ENCODE measurements at regions not wholly inside any gene's neighbourhood (a gene's known extent, or its start where the extent isn't known, plus 50 kb on each side); places are given as distances from the start of the nearest gene placed in this dataset.

DNA sequence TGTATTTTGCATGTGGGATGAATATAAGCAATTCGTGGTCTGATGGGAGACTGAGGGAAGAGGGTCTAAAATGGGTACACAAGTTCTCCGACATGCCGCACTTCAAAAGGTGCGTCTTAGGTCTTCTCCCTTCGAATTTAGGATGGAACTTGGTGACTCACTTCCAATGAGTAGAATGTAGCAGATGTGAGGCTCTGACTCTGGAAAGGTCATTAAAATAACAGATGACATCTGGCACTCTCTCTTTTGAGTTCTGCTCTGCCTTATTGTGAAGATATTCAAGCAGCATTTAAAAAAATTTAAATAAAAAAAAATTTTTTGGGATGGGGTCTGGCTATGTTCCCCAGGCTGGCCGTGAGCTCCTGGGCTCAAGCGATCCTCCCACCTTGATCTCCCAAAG, 92.7 kb downstream of the TMEM100 start:
- intact Hi-C loops (cut with DNase I) = loop anchor here in 1 of 4 donors (10.0 kb wide), 1 partner anchor 95 kb away; no protein-coding TSS in a partner anchor
- 75 to 83% (median 81%) methylated on average over 7 of the region's 7 CpGs for WGBS, 3 donors

DNA sequence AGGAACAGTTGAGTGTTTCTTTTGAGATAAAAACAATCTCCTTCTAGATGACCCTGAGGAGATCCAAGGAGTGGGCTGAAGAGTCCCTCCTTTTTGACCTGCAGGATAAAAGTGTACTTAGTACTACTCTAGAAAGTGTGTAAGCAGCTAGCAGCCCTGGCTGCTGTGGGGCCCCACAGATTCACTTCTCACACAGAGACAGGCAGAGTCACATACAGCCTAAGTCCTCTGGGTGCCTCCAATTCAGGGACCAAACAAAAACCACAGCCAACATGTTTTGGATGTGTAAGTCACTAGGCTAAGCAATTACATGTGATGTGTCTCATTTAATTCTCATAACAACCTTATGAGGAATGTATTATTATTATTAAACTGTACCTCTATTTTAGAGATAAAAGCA, 97.1 kb downstream of the TMEM100 start:
- intact Hi-C loops (cut with DNase I) = loop anchor here in 1 of 4 donors (10.0 kb wide), 1 partner anchor 91 kb away; no protein-coding TSS in a partner anchor
- Histone ChIP-seq H3K4me1 (ENCODE audit: insufficient read depth) (peaks cover 7% of the 10 kb centered on the region), H3K4me3 (no peak overlapping the region), H3K27ac (peak overlapping the region in 1 of 2 donors; percentile 20), H3K27me3 (no peaks in the 10 kb centered on the region), H3K9me3 (no peaks in the 10 kb centered on the region), H3K36me3 (no peaks in the 10 kb centered on the region)
- TF ChIP-seq EP300 (IDR thresholded peaks at IDR 0.05) (no peak), POLR2A (IDR thresholded peaks at IDR 0.05) (no peak)
- TF ChIP-seq, protein P1, sequence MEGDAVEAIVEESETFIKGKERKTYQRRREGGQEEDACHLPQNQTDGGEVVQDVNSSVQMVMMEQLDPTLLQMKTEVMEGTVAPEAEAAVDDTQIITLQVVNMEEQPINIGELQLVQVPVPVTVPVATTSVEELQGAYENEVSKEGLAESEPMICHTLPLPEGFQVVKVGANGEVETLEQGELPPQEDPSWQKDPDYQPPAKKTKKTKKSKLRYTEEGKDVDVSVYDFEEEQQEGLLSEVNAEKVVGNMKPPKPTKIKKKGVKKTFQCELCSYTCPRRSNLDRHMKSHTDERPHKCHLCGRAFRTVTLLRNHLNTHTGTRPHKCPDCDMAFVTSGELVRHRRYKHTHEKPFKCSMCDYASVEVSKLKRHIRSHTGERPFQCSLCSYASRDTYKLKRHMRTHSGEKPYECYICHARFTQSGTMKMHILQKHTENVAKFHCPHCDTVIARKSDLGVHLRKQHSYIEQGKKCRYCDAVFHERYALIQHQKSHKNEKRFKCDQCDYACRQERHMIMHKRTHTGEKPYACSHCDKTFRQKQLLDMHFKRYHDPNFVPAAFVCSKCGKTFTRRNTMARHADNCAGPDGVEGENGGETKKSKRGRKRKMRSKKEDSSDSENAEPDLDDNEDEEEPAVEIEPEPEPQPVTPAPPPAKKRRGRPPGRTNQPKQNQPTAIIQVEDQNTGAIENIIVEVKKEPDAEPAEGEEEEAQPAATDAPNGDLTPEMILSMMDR (IDR thresholded peaks at IDR 0.05) = no peak
- DNase-seq = no peak

More for the DNA sequence above, 92.7 kb downstream of the TMEM100 start:
- Histone ChIP-seq H3K27me3 (no peaks in the 10 kb centered on the region), H3K36me3 (no peaks in the 10 kb centered on the region), H3K9me3 (no peaks in the 10 kb centered on the region), H3K27ac (no peak overlapping the region), H3K4me1 (ENCODE audit: insufficient read depth) (peaks cover 5% of the 10 kb centered on the region), H3K4me3 (no peak overlapping the region)
- no peak for DNase-seq
- TF ChIP-seq EP300 (IDR thresholded peaks at IDR 0.05) = no peak
- TF ChIP-seq, protein P1 (IDR thresholded peaks at IDR 0.05) = no peak
- TF ChIP-seq POLR2A (IDR thresholded peaks at IDR 0.05) = no peak

DNA sequence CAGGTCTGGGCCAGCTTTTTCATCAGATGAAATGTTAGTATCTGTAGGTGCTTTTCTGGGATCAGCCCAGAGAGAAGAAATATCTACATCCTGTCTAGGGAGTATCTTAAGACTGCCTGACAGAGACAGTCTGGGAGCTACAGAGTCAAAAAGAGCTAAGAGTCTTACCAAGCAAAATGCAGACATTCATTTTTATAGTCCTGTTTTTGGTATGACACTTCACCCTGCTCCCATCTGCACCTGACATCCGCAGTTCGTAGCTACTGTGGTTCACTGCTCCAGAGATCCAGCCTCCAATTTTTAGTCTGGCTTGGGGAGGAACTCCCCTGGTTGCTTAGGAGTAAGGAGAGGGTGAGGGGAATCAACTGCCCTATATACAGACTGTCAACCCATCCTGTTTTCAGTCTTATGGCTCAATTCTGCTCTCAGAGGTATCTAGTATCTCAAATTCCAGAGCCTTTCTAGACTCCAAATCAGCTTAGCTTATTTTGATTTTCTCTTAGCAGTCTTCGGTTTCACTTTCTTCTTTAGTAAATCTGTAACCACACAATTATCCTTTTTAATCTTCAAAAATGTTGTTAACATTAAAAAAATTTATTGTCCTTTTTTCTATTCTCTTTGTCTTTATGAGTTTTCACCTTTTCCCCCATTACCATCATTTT, 97.8 kb downstream of the TMEM100 start:
- no peak for TF ChIP-seq EP300 (IDR thresholded peaks at IDR 0.05)
- TF ChIP-seq, protein P1 (IDR thresholded peaks at IDR 0.05) = no peak
- TF ChIP-seq POLR2A (IDR thresholded peaks at IDR 0.05) = no peak
- no peaks in the 10 kb centered on the region for H3K27me3 ChIP-seq
- peaks cover 7% of the 10 kb centered on the region for H3K4me1 ChIP-seq (ENCODE audit: insufficient read depth)
- DNase-seq = no peak
- H3K36me3 ChIP-seq = no peaks in the 10 kb centered on the region
- no peak overlapping the region for H3K4me3 ChIP-seq
- WGBS, 3 donors = 27 to 54% (median 31%) methylated on average over 3 of the region's 3 CpGs
- intact Hi-C loops (cut with DNase I) = loop anchor here in 1 of 4 donors (10.0 kb wide), 1 partner anchor 90 kb away; no protein-coding TSS in a partner anchor
- no peaks in the 10 kb centered on the region for H3K9me3 ChIP-seq
- peak overlapping the region in 1 of 2 donors; percentile 20 for H3K27ac ChIP-seq

- H3K36me3 ChIP-seq = no peaks in the 10 kb centered on the region
- H3K27ac ChIP-seq = no peak overlapping the region
Observed at GRCh38 chr17:55622547-55622946, 100.1 kb downstream of the TMEM100 start.

More at GRCh38 chr17:55622547-55622946, 100.1 kb downstream of the TMEM100 start:
- peaks cover 7% of the 10 kb centered on the region for H3K4me1 ChIP-seq (ENCODE audit: insufficient read depth)
- no peak for TF ChIP-seq POLR2A (IDR thresholded peaks at IDR 0.05)
- no peak for TF ChIP-seq EP300 (IDR thresholded peaks at IDR 0.05)
- TF ChIP-seq, protein P1 (IDR thresholded peaks at IDR 0.05) = no peak
- no peaks in the 10 kb centered on the region for H3K27me3 ChIP-seq
- intact Hi-C loops (cut with DNase I) = loop anchor here in 1 of 4 donors (10.0 kb wide), 1 partner anchor 88 kb away; no protein-coding TSS in a partner anchor
- WGBS, 3 donors = 68 to 73% (median 72%) methylated on average over 3 of the region's 3 CpGs
- no peak overlapping the region for H3K4me3 ChIP-seq
- H3K9me3 ChIP-seq = no peaks in the 10 kb centered on the region
- DNase-seq = no peak
